Hippocampal formation (tissue), 2 donors: ENCODE measurements at regions not wholly inside any gene's neighbourhood (a gene's known extent, or its start where the extent isn't known, plus 50 kb on each side); places are given as distances from the start of the nearest gene placed in this dataset.

Experiments used
- DNase-seq, 2 donors: peaks; one replicate each; lab custom pipeline; 2025; lab: John Stamatoyannopoulos, UW

- no peak for DNase-seq
Observed at GRCh38 chr5:143693651-143694252, 118.2 kb upstream of the HMHB1 start.

DNA sequence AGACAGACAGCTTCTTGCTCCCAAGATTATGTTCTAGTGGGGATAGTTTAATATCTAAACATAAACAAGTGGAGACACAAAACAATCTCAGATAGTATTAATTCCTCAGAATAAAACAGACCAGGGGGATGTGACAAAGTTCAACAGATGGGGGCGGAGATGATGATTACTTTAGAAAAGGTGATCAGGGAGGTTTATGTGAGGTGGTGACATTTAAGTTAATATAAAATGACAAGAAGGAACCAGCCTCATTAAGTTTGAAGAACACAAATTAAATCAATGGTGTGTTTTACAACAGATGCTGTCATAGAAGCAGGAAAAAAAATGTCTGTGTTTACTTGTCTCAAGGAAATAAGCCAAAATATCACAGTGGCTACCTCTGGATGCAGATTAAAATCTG lies 119.6 kb upstream of the HMHB1 start:
- no peak for DNase-seq

DNA sequence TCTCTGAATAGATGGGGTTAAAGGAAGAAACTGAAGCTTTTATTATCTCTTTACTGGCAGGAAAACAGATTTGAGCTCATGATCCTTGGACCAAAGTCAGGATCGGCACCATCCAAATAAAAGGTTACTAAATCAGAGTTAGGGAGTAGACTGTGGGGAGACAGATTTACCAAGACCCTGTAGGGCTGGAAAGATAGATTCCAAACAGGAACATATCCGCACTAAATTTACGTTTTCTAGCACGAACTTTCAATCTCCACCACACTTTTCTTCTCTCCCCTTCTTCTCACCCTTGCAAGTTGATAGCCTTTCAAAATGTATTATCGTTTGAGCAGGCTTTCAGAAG lies 120.0 kb upstream of the HMHB1 start:
- no peak for DNase-seq

GRCh38 chr5:143691287-143691944 lies 120.5 kb upstream of the HMHB1 start:
- no peak for DNase-seq

GRCh38 chr5:143687604-143688003 lies 124.4 kb upstream of the HMHB1 start:
- DNase-seq, result no peak

DNA sequence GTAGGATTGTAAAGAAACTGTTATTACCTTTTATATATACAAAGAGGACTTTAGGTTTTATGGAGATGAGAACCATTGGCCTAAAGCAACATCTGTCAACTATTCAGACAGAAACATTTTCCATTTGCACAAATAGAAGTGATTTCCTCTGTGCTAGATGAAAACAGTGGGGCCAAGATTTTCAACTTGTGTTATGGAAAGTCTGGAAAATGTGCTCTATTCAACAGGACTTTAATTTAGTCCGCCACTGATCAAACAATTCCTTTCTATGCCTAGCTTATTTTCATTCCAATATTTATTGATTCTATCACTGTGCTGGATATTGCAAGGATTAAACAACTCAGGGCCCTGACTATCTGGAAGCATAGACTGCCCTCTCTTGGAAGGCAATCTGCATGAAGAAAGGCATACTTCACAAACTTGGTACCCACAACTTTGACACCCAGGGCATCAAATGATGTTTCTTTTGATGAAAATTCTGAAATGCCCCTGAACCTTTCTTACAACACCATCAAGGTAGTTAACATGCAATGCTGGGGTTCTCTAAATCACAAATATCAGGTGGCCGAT lies 126.6 kb upstream of the HMHB1 start:
- no peak for DNase-seq

- DNase-seq, result no peak
Observed at GRCh38 chr5:143683459-143683858, 128.5 kb upstream of the HMHB1 start.

- no peak for DNase-seq
Observed at GRCh38 chr5:143682929-143683386, 129.0 kb upstream of the HMHB1 start.

DNA sequence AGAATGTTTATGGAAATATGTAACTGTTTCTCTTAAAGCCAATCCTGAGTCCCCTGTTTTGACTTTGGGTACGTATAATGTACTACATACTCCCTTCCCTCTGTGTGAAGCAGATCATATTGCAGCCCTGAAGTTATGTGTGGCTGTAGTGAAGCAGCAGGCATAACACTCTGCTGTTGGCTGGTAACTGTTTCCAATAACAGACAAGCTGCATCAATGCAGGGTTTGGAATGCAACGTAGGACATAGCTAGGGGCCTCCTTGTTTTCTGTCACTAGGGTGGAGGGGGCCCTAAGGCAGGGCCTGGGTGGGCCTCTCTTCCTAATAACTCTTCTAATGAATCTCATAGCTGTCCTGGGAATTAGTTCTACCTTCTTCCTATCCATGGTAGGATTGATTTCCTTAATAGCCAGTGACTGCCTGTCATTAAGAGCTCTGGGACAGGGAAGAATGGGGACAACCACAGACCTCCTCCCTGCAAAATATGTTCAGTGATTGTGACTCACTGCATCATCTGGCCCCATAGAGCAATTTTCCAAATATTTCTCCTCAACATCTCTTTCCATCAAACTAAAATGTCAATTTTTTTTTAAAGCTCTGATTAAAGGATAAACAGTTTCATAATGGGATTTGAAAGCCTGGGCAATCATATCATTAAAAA lies 129.6 kb upstream of the HMHB1 start:
- DNase-seq, result no peak

GRCh38 chr5:143680672-143681259 lies 131.2 kb upstream of the HMHB1 start:
- no peak for DNase-seq

DNA sequence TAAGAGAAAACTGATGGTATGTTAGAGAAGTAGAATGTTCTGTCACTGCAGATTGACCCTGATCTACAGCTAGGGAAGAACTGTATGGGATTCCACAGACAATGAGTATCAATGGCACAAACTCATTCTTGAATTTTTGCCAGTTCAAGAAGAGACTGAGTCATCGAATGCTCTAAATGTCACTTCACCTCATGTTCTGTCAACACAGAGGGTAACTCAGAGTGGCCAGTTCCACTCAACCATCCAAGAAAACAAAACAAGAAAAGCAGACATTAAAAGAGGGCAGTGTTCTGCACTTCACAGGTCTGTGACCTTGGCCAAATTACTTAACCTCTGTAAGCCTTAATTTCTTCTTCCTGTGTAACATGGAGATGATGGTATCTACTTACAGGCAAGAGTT lies 132.2 kb upstream of the HMHB1 start:
- DNase-seq, result no peak

- DNase-seq, result no peak
Observed at GRCh38 chr5:143678148-143678905, 133.6 kb upstream of the HMHB1 start.

GRCh38 chr5:143677403-143677802 lies 134.6 kb upstream of the HMHB1 start:
- DNase-seq, result no peak

DNA sequence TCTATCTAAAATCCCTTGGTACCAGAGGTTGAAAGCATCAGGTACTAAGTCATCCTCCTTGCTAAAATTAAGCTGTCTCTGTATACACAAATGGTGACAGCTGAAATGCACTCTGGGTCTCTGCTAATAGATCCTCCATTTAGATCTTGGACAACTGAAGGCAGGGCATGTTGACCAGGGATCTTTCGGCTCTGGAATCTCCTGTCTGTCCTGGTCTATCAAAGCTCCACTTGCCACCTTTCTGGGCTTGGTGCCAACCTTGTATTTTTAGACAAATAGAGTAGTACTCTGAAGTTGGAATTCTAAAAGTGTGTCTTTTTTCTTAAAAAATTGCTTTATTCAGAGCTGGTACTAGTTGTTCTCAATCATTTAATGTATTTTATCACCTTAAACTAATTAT lies 135.2 kb upstream of the HMHB1 start:
- DNase-seq, result no peak

- no peak for DNase-seq
Observed at GRCh38 chr5:143674469-143674786, 137.5 kb upstream of the HMHB1 start.

DNA sequence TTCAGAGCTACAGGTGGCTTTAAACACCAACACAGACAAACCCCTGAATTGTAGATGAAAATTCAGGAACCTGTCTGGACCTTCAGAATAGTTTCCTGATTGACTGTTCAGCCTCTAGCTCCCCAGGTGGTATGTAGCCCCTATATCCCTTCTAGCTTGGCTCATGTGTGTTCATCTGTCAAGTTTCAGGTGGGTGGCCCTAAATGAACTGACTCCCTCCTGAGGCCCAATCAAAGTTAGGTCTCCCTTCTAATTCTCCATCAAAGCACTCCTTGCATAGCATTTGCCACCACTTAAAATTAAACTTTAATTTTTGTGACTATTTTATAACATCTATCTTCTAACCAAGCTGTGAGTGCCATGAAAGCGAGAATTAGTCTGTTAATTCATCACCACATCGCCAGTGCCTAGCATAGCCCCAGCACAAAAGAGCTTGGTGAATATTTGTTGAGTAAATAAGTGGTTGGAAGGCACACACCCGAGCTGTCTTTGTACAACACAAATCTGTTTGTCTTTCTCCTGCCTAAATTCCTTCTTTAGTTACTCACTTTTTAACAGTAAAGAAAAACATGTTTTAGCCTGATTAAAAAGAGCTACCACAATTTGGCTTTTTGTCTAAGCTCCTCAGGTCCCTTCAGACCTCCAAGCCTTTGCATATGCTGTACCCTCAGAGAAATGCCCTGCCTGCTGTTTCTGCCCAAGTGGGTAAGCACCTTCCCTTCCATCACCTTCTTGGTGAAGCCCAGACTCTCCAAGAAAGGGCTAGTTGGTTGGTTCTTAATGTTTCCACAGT lies 138.1 kb upstream of the HMHB1 start:
- no peak for DNase-seq

- DNase-seq, result no peak
Observed at GRCh38 chr5:143672806-143673205, 139.2 kb upstream of the HMHB1 start.

- DNase-seq, result no peak
Observed at GRCh38 chr5:143671674-143672569, 140.0 kb upstream of the HMHB1 start.

- DNase-seq, result no peak
Observed at GRCh38 chr5:143671021-143671420, 140.9 kb upstream of the HMHB1 start.

- no peak for DNase-seq
Observed at GRCh38 chr5:143665866-143666265, 146.1 kb upstream of the HMHB1 start.
